Heart left ventricle (tissue), 13 donors: ENCODE measurements at regions not wholly inside any gene's neighbourhood (a gene's known extent, or its start where the extent isn't known, plus 50 kb on each side); places are given as distances from the start of the nearest gene placed in this dataset.

Experiments
- POLR2A ChIP-seq, 2 donors: fragments of 450-650 bp; IDR thresholded peaks; one replicate each; pipeline ENCODE4 v1.6.1; 2017; ENCODE audit warnings: antibody characterized with exemption in 2 of 2, mild to moderate bottlenecking in 2 of 2, moderate library complexity in 2 of 2
- TF ChIP-seq, protein P1 (sequence below), 12 donors: fragments of 200-600 bp; sonication (generic) in 4 of 12; IDR thresholded peaks; one replicate each; pipeline versions ENCODE4 v1.5.0 to v1.8.0; 2018 to 2022; ENCODE audit warnings: antibody characterized with exemption in 12 of 12, mild to moderate bottlenecking in 5 of 12
- donor health status: ischemic (EF 13 %, LVEDD 7.1; RV severe dilation, severe dysfunction).
- donor health status: DM: no; HTN: yes; CAD: no.
- donor health status: DM: no; HTN: no; CAD: no.
- donor health status: ischemic (EF 25% LVEDD 6.9; RV normal size, moderate dysfunction).
- donor health status: ischemic (EF 25% LVEDD 5.7; RV mildly dilated, moderate dysfunction).
- donor health status: ischemic (EF 35%, LVEDD 5.7; RV mildly dilated, moderate dysfunction).
- donor health status: nonischemic (EF 11% LVEDD 7.7; RV severe dilation, severe dysfunction).
- donor health status: DM: yes; HTN: yes; CAD: no.
- donor health status: PGD.
- donor health status: ischemic (EF 29% LVEDD 5.4; RV normal size, mild dysfunction).
- donor health status: nonischemic (EF 23%, LVEDD 6.1; RV moderate dilation, normal function).

DNA sequence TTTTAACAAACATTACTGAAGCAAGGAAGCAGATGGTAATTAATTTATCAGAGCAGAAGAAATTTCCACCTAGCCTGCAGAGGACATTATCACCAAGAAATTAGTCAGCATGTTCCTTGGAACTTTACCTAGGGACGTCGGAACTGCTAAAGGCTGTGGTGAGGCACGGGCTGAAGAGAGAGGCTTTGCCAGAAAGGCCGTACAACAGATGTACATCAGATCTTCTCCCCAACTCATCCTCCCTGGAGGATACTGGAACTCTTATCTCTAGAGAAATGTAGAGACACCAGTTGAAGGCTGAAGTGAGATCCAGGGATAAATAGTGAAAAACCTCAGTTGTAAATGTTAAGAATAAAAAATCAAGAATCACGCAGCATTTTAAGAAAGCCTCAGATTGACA lies 257.1 kb downstream of the SAMD5 start:
- TF ChIP-seq, protein P1, sequence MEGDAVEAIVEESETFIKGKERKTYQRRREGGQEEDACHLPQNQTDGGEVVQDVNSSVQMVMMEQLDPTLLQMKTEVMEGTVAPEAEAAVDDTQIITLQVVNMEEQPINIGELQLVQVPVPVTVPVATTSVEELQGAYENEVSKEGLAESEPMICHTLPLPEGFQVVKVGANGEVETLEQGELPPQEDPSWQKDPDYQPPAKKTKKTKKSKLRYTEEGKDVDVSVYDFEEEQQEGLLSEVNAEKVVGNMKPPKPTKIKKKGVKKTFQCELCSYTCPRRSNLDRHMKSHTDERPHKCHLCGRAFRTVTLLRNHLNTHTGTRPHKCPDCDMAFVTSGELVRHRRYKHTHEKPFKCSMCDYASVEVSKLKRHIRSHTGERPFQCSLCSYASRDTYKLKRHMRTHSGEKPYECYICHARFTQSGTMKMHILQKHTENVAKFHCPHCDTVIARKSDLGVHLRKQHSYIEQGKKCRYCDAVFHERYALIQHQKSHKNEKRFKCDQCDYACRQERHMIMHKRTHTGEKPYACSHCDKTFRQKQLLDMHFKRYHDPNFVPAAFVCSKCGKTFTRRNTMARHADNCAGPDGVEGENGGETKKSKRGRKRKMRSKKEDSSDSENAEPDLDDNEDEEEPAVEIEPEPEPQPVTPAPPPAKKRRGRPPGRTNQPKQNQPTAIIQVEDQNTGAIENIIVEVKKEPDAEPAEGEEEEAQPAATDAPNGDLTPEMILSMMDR (IDR thresholded peaks at IDR 0.05): no peak
- TF ChIP-seq POLR2A (IDR thresholded peaks at IDR 0.05): no peak
